ENCODE measurements at regions not wholly inside any gene's neighbourhood (a gene's known extent, or its start where the extent isn't known, plus 50 kb on each side); places are given as distances from the start of the nearest gene placed in this dataset.
"Not testable (repeated sequence)": the region's sequence is repeated elsewhere in the genome, so short reads cannot be mapped to it uniquely, and the experiment has no call there.

GRCh38 chr7:32788174-32788573 is 103.4 kb downstream of the KBTBD2 start:
- not testable (repeated sequence) for H3K4me3 ChIP-seq (ENCODE audit: low read depth in 1 of 2, low read length in 2 of 2); H3K27me3 ChIP-seq (ENCODE audit: control insufficient read depth in 1 of 2, insufficient read depth in 2 of 2, low read length in 2 of 2); H3K27ac ChIP-seq (ENCODE audit: low read depth in 2 of 2, low read length in 1 of 2); H3K4me1 ChIP-seq (ENCODE audit: control insufficient read depth in 2 of 2, insufficient read depth in 2 of 2, low read length in 1 of 2); H3K36me3 ChIP-seq (ENCODE audit: control insufficient read depth in 2 of 2, insufficient read depth in 2 of 2, low read length in 1 of 2); H3K9me3 ChIP-seq (ENCODE audit: control insufficient read depth in 2 of 2, insufficient read depth in 1 of 2, low read depth in 1 of 2, low read length in 1 of 2)
- 92 to 96% methylated on average over 2 of the region's 2 CpGs for WGBS, 2 donors

DNA sequence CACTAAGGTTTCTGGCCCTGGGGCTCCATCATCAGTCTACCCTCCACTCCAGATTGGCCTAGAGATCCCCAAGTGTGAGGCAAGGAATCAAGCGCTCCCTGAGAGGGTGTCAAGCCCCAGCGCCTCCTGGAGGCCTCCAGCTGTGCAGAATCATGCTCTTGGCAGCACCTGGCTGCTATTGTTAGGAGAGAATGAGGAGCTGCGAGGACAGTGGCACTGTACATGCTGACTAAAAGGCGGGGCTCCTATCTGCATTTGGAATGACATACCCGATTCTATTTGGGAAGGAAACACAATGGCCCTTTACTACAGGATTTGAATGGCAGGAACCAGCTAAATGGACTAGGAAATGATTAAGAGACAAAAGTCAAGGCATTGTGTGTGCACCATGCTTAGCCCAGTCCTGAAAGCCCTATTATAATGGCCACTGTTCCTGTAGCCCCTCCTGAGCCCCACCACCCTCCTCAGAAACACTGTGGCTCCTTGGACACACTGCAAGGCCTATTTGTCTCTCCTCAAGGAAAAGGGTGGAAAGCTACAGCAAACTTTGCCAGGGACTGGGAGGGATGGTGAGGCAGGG is 106.1 kb downstream of the KBTBD2 start:
- not testable (repeated sequence) for H3K9me3 ChIP-seq (ENCODE audit: control insufficient read depth in 2 of 2, insufficient read depth in 1 of 2, low read depth in 1 of 2, low read length in 1 of 2); H3K4me1 ChIP-seq (ENCODE audit: control insufficient read depth in 2 of 2, insufficient read depth in 2 of 2, low read length in 1 of 2); H3K36me3 ChIP-seq (ENCODE audit: control insufficient read depth in 2 of 2, insufficient read depth in 2 of 2, low read length in 1 of 2); H3K27me3 ChIP-seq (ENCODE audit: control insufficient read depth in 1 of 2, insufficient read depth in 2 of 2, low read length in 2 of 2); H3K27ac ChIP-seq (ENCODE audit: low read depth in 2 of 2, low read length in 1 of 2); H3K4me3 ChIP-seq (ENCODE audit: low read depth in 1 of 2, low read length in 2 of 2)
- 77 to 83% methylated on average over 5 of the region's 5 CpGs for WGBS, 2 donors

DNA sequence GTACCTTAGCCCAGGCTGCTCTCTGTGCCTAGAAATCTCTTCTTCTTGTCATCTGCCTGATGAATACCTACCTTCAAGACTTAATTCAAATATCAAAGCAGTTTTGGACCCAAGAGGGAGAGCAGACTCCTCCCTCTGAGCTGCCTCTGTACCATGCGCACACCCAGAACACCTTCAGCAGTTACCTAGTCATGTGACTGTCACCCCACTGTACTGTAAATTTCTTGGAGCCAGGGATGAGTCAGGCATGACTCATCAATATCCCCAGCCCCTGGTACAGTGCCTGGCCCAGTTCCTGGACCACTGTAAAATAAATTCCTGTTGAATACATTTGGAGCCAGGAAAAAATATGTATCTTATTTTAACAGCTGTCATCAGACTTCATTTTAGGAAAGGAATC is 111.7 kb downstream of the KBTBD2 start:
- not testable (repeated sequence) for H3K36me3 ChIP-seq (ENCODE audit: control insufficient read depth in 2 of 2, insufficient read depth in 2 of 2, low read length in 1 of 2); H3K9me3 ChIP-seq (ENCODE audit: control insufficient read depth in 2 of 2, insufficient read depth in 1 of 2, low read depth in 1 of 2, low read length in 1 of 2); H3K4me3 ChIP-seq (ENCODE audit: low read depth in 1 of 2, low read length in 2 of 2); H3K27me3 ChIP-seq (ENCODE audit: control insufficient read depth in 1 of 2, insufficient read depth in 2 of 2, low read length in 2 of 2); H3K27ac ChIP-seq (ENCODE audit: low read depth in 2 of 2, low read length in 1 of 2); H3K4me1 ChIP-seq (ENCODE audit: control insufficient read depth in 2 of 2, insufficient read depth in 2 of 2, low read length in 1 of 2)
- 86% methylated on average over 1 of the region's 1 CpG; no CpG with 5 or more reads in 1 of the 2 donors for WGBS, 2 donors

DNA sequence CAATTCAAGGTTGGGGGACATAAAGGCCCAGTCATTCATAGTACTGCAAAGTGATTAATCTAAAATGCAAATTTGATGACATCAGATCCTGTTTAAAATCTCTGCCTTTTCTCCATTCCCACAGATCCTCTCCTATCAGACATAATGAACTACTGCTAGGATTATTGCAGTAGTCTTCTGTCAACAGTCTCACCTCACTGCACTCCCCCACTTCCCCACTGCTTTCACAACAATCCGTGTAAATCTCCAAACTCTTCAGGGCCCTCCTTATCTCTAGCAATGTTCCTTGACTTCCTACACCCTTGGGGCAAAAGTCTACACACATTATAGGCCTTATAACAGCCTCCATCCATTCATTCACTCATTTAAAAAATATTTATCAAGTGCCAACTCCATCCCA is 112.4 kb downstream of the KBTBD2 start:
- peaks cover 0 to 3% of the 10 kb centered on the region in 2 donors for H3K4me1 ChIP-seq (ENCODE audit: control insufficient read depth in 2 of 2, insufficient read depth in 2 of 2, low read length in 1 of 2)
- H3K36me3 ChIP-seq (ENCODE audit: control insufficient read depth in 2 of 2, insufficient read depth in 2 of 2, low read length in 1 of 2) = no peaks in the 10 kb centered on the region
- no peaks in the 10 kb centered on the region for H3K27me3 ChIP-seq (ENCODE audit: control insufficient read depth in 1 of 2, insufficient read depth in 2 of 2, low read length in 2 of 2)
- H3K4me3 ChIP-seq (ENCODE audit: low read depth in 1 of 2, low read length in 2 of 2) = no peak overlapping the region
- H3K9me3 ChIP-seq (ENCODE audit: control insufficient read depth in 2 of 2, insufficient read depth in 1 of 2, low read depth in 1 of 2, low read length in 1 of 2) = peaks cover 0 to 5% of the 10 kb centered on the region in 2 donors
- WGBS, 2 donors = 64 to 73% methylated on average over 1 of the region's 1 CpG
- H3K27ac ChIP-seq (ENCODE audit: low read depth in 2 of 2, low read length in 1 of 2) = no peak overlapping the region

- H3K27me3 ChIP-seq (ENCODE audit: control insufficient read depth in 1 of 2, insufficient read depth in 2 of 2, low read length in 2 of 2); H3K4me3 ChIP-seq (ENCODE audit: low read depth in 1 of 2, low read length in 2 of 2); H3K9me3 ChIP-seq (ENCODE audit: control insufficient read depth in 2 of 2, insufficient read depth in 1 of 2, low read depth in 1 of 2, low read length in 1 of 2); H3K4me1 ChIP-seq (ENCODE audit: control insufficient read depth in 2 of 2, insufficient read depth in 2 of 2, low read length in 1 of 2); H3K36me3 ChIP-seq (ENCODE audit: control insufficient read depth in 2 of 2, insufficient read depth in 2 of 2, low read length in 1 of 2); H3K27ac ChIP-seq (ENCODE audit: low read depth in 2 of 2, low read length in 1 of 2): not testable (repeated sequence)
- 85 to 87% methylated on average over 4 of the region's 4 CpGs for WGBS, 2 donors
Observed at GRCh38 chr7:32777041-32777666, 114.4 kb downstream of the KBTBD2 start.

GRCh38 chr7:32776318-32776717 is 115.2 kb downstream of the KBTBD2 start:
- not testable (repeated sequence) for H3K4me1 ChIP-seq (ENCODE audit: control insufficient read depth in 2 of 2, insufficient read depth in 2 of 2, low read length in 1 of 2); H3K36me3 ChIP-seq (ENCODE audit: control insufficient read depth in 2 of 2, insufficient read depth in 2 of 2, low read length in 1 of 2); H3K9me3 ChIP-seq (ENCODE audit: control insufficient read depth in 2 of 2, insufficient read depth in 1 of 2, low read depth in 1 of 2, low read length in 1 of 2); H3K27me3 ChIP-seq (ENCODE audit: control insufficient read depth in 1 of 2, insufficient read depth in 2 of 2, low read length in 2 of 2); H3K4me3 ChIP-seq (ENCODE audit: low read depth in 1 of 2, low read length in 2 of 2); H3K27ac ChIP-seq (ENCODE audit: low read depth in 2 of 2, low read length in 1 of 2)
- WGBS, 2 donors = 85 to 89% methylated on average over 1 to 3 of the region's 3 CpGs

GRCh38 chr7:32775809-32776208 is 115.8 kb downstream of the KBTBD2 start:
- H3K36me3 ChIP-seq (ENCODE audit: control insufficient read depth in 2 of 2, insufficient read depth in 2 of 2, low read length in 1 of 2); H3K4me1 ChIP-seq (ENCODE audit: control insufficient read depth in 2 of 2, insufficient read depth in 2 of 2, low read length in 1 of 2); H3K27me3 ChIP-seq (ENCODE audit: control insufficient read depth in 1 of 2, insufficient read depth in 2 of 2, low read length in 2 of 2); H3K27ac ChIP-seq (ENCODE audit: low read depth in 2 of 2, low read length in 1 of 2); H3K4me3 ChIP-seq (ENCODE audit: low read depth in 1 of 2, low read length in 2 of 2); H3K9me3 ChIP-seq (ENCODE audit: control insufficient read depth in 2 of 2, insufficient read depth in 1 of 2, low read depth in 1 of 2, low read length in 1 of 2): not testable (repeated sequence)
- 60 to 62% methylated on average over 3 of the region's 4 CpGs for WGBS, 2 donors

DNA sequence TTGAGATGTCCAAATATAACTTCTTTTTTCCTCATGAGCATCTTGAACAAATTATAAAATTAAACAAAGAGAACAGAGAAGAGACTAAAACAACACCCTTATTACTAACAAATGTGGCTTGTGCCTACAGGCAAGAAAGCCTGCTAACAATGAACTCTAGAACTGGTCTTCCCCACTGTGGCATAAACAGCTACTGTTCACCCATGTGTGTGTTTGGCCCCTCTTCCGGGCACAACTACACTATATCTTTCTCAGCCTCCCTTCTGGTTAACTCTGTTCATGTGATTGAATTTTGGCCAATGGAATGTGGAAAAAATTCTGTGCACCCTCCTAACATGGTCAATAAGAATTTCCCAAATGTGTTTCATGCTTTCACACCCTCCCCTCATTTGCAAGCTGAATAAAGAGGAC is 117.0 kb downstream of the KBTBD2 start:
- no peaks in the 10 kb centered on the region for H3K36me3 ChIP-seq (ENCODE audit: control insufficient read depth in 2 of 2, insufficient read depth in 2 of 2, low read length in 1 of 2)
- no peaks in the 10 kb centered on the region for H3K27me3 ChIP-seq (ENCODE audit: control insufficient read depth in 1 of 2, insufficient read depth in 2 of 2, low read length in 2 of 2)
- H3K9me3 ChIP-seq (ENCODE audit: control insufficient read depth in 2 of 2, insufficient read depth in 1 of 2, low read depth in 1 of 2, low read length in 1 of 2) = no peaks in the 10 kb centered on the region
- 68 to 78% methylated on average over 1 of the region's 1 CpG for WGBS, 2 donors
- H3K4me3 ChIP-seq (ENCODE audit: low read depth in 1 of 2, low read length in 2 of 2) = no peak overlapping the region
- peaks cover 0 to 3% of the 10 kb centered on the region in 2 donors for H3K4me1 ChIP-seq (ENCODE audit: control insufficient read depth in 2 of 2, insufficient read depth in 2 of 2, low read length in 1 of 2)
- H3K27ac ChIP-seq (ENCODE audit: low read depth in 2 of 2, low read length in 1 of 2) = no peak overlapping the region

DNA sequence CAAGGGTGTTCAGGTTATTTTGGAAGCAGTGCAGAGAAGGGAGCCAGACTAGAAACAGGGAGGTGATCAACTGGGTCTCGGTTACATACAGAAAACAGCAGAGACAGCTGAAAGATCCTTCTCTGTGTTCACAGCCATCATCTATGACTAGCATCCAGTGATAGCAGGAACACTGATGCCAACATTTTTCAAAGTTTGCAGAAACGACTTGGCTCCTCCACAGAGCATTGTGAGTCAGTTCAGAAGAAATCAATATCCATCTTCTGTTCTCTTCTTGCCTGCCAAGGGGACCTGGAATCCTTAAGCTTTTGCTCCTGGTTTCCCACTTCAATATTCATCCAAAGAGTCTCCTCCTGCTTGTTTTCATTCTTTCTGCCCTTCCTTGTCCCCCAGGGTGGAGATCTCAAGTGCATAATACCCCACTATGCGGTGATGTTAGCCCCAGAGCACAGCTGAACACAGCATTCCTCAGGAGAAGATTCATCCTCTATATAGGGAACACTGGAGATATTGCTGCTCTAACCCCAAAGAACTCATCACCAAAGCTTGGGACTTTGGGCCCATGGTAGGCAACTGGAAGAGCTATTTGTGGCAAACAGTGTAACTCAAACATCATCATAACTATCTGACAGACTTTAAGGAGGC is 122.6 kb downstream of the KBTBD2 start:
- not testable (repeated sequence) for H3K4me3 ChIP-seq (ENCODE audit: low read depth in 1 of 2, low read length in 2 of 2); H3K9me3 ChIP-seq (ENCODE audit: control insufficient read depth in 2 of 2, insufficient read depth in 1 of 2, low read depth in 1 of 2, low read length in 1 of 2); H3K36me3 ChIP-seq (ENCODE audit: control insufficient read depth in 2 of 2, insufficient read depth in 2 of 2, low read length in 1 of 2); H3K27ac ChIP-seq (ENCODE audit: low read depth in 2 of 2, low read length in 1 of 2); H3K27me3 ChIP-seq (ENCODE audit: control insufficient read depth in 1 of 2, insufficient read depth in 2 of 2, low read length in 2 of 2); H3K4me1 ChIP-seq (ENCODE audit: control insufficient read depth in 2 of 2, insufficient read depth in 2 of 2, low read length in 1 of 2)
- WGBS, 2 donors = 73 to 74% methylated on average over 3 of the region's 3 CpGs

DNA sequence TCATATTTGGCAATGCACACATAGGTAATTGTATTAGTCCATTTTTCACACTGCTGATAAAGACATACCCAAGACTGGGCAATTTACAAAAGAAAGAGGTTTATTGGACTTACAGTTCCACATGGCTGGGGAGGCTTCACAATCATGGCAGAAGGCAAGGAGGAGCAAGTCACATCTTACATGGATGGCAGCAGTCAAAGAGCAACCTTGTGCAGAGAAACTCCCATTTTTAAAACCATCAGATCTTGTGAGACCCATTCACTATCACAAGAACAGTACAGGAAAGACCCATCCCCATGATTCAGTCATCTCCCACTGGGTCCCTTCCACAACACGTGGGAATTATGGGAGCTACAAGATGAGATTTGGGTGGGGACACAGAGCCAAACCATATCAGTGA is 123.2 kb downstream of the KBTBD2 start:
- H3K4me1 ChIP-seq (ENCODE audit: control insufficient read depth in 2 of 2, insufficient read depth in 2 of 2, low read length in 1 of 2) = not testable (repeated sequence)
- 75 to 91% methylated on average over 1 of the region's 1 CpG for WGBS, 2 donors

More for the DNA sequence above, 123.2 kb downstream of the KBTBD2 start:
- not testable (repeated sequence) for H3K36me3 ChIP-seq (ENCODE audit: control insufficient read depth in 2 of 2, insufficient read depth in 2 of 2, low read length in 1 of 2); H3K9me3 ChIP-seq (ENCODE audit: control insufficient read depth in 2 of 2, insufficient read depth in 1 of 2, low read depth in 1 of 2, low read length in 1 of 2); H3K27ac ChIP-seq (ENCODE audit: low read depth in 2 of 2, low read length in 1 of 2); H3K27me3 ChIP-seq (ENCODE audit: control insufficient read depth in 1 of 2, insufficient read depth in 2 of 2, low read length in 2 of 2); H3K4me3 ChIP-seq (ENCODE audit: low read depth in 1 of 2, low read length in 2 of 2)

All from esophagus (tissue), 2 donors.